ENCODE measurements at regions not wholly inside any gene's neighbourhood (a gene's known extent, or its start where the extent isn't known, plus 50 kb on each side); places are given as distances from the start of the nearest gene placed in this dataset.

- DNase-seq: no peak
Observed at GRCh38 chr2:156647377-156648010, 211.3 kb downstream of the GPD2 start.

GRCh38 chr2:156648522-156648921 is 212.3 kb downstream of the GPD2 start:
- no peak for DNase-seq

- DNase-seq: no peak
Observed at GRCh38 chr2:156649596-156649995, 213.4 kb downstream of the GPD2 start.

- DNase-seq: no peak
Observed at GRCh38 chr2:156652691-156653090, 216.5 kb downstream of the GPD2 start.

- DNase-seq: no peak
Observed at GRCh38 chr2:156653675-156654074, 217.5 kb downstream of the GPD2 start.

- DNase-seq: no peak
Observed at GRCh38 chr2:156657809-156658208, 221.6 kb downstream of the GPD2 start.

GRCh38 chr2:156659694-156660093 is 223.5 kb downstream of the GPD2 start:
- no peak for DNase-seq

GRCh38 chr2:156663757-156664409 is 227.7 kb downstream of the GPD2 start:
- no peak for DNase-seq

GRCh38 chr2:156666130-156666785 is 230.1 kb downstream of the GPD2 start:
- no peak for DNase-seq

GRCh38 chr2:156670104-156670503 is 233.9 kb downstream of the GPD2 start:
- no peak for DNase-seq

- no peak for DNase-seq
Observed at GRCh38 chr2:156671706-156672361, 235.7 kb downstream of the GPD2 start.

- no peak for DNase-seq
Observed at GRCh38 chr2:156672556-156673332, 236.6 kb downstream of the GPD2 start.

GRCh38 chr2:156673333-156673615 is 237.1 kb downstream of the GPD2 start:
- DNase-seq: no peak

GRCh38 chr2:156673981-156674380 is 237.8 kb downstream of the GPD2 start:
- DNase-seq: no peak

- no peak for DNase-seq
Observed at GRCh38 chr2:156675896-156676295, 239.7 kb downstream of the GPD2 start.

GRCh38 chr2:156679820-156680219 is 243.6 kb downstream of the GPD2 start:
- DNase-seq: no peak

GRCh38 chr2:156680266-156680665 is 244.1 kb downstream of the GPD2 start:
- DNase-seq: no peak

GRCh38 chr2:156687126-156687525 is 250.9 kb downstream of the GPD2 start:
- no peak for DNase-seq

- DNase-seq: no peak
Observed at GRCh38 chr2:156687715-156688114, 251.5 kb downstream of the GPD2 start.

GRCh38 chr2:156689939-156690338 is 253.8 kb downstream of the GPD2 start:
- no peak for DNase-seq

- no peak for DNase-seq
Observed at GRCh38 chr2:156691014-156691413, 254.8 kb downstream of the GPD2 start.

GRCh38 chr2:156695020-156695419 is 258.8 kb downstream of the GPD2 start:
- no peak for DNase-seq

- DNase-seq: no peak
Observed at GRCh38 chr2:156695595-156695994, 259.4 kb downstream of the GPD2 start.
